IPS-15b (cell line): ENCODE measurements at regions not wholly inside any gene's neighbourhood (a gene's known extent, or its start where the extent isn't known, plus 50 kb on each side); places are given as distances from the start of the nearest gene placed in this dataset.

ENCODE experiments used
- H3K27me3 ChIP-seq: one replicate; pipeline ENCODE4 v1.6.1; 2013; ENCODE audit warnings: low read length; ENCODE audit not compliant: control insufficient read depth, insufficient read depth
- H3K36me3 ChIP-seq: one replicate; pipeline ENCODE4 v1.6.1; 2013; ENCODE audit warnings: low read length; ENCODE audit not compliant: control insufficient read depth, insufficient read depth
- H3K4me1 ChIP-seq: one replicate; pipeline ENCODE4 v1.6.1; 2013; ENCODE audit warnings: mild to moderate bottlenecking, low read length; ENCODE audit not compliant: control insufficient read depth, insufficient read depth
- H3K4me3 ChIP-seq: one replicate; pipeline ENCODE4 v1.5.1; 2013; ENCODE audit warnings: low read depth, low read length
- H3K9ac ChIP-seq: one replicate; pipeline ENCODE4 v1.6.1; 2013; ENCODE audit warnings: low read depth, mild to moderate bottlenecking, low read length
- H3K9me3 ChIP-seq: one replicate; pipeline ENCODE4 v1.6.1; 2013; ENCODE audit warnings: mild to moderate bottlenecking, low read length; ENCODE audit not compliant: control insufficient read depth, insufficient read depth

- no peaks in the 10 kb centered on the region for H3K27me3 ChIP-seq
- no peaks in the 10 kb centered on the region for H3K36me3 ChIP-seq
- H3K9ac ChIP-seq, result no peak overlapping the region
- no peaks in the 10 kb centered on the region for H3K9me3 ChIP-seq
- H3K4me3 ChIP-seq, result peak overlapping the region; percentile 27
- H3K4me1 ChIP-seq, result peaks cover 6% of the 10 kb centered on the region
Observed at GRCh38 chr6:68575765-68576439, 59.2 kb upstream of the ADGRB3 start.

GRCh38 chr6:68572975-68573374 lies 62.1 kb upstream of the ADGRB3 start:
- Histone ChIP-seq H3K36me3 (no peaks in the 10 kb centered on the region), H3K9ac (no peak overlapping the region), H3K9me3 (no peaks in the 10 kb centered on the region), H3K27me3 (no peaks in the 10 kb centered on the region), H3K4me3 (no peak overlapping the region), H3K4me1 (peaks cover 6% of the 10 kb centered on the region)

- Histone ChIP-seq H3K27me3 (no peaks in the 10 kb centered on the region), H3K9ac (no peak overlapping the region), H3K36me3 (no peaks in the 10 kb centered on the region), H3K4me3 (no peak overlapping the region), H3K9me3 (no peaks in the 10 kb centered on the region), H3K4me1 (peaks cover 6% of the 10 kb centered on the region)
Observed at GRCh38 chr6:68572525-68572924, 62.6 kb upstream of the ADGRB3 start.

GRCh38 chr6:68559716-68560115 lies 75.4 kb upstream of the ADGRB3 start:
- Histone ChIP-seq H3K9me3 (no peaks in the 10 kb centered on the region), H3K4me1 (peaks cover 11% of the 10 kb centered on the region), H3K4me3 (no peak overlapping the region), H3K9ac (peak overlapping the region; percentile 0), H3K27me3 (no peaks in the 10 kb centered on the region), H3K36me3 (no peaks in the 10 kb centered on the region)

GRCh38 chr6:68559070-68559469 lies 76.0 kb upstream of the ADGRB3 start:
- Histone ChIP-seq H3K4me3 (no peak overlapping the region), H3K9ac (peak overlapping the region; percentile 0), H3K9me3 (no peaks in the 10 kb centered on the region)

GRCh38 chr6:68546620-68547019 lies 88.5 kb upstream of the ADGRB3 start:
- Histone ChIP-seq H3K9me3 (no peaks in the 10 kb centered on the region), H3K4me3 (no peak overlapping the region), H3K36me3 (no peaks in the 10 kb centered on the region), H3K9ac (no peak overlapping the region), H3K4me1 (no peaks in the 10 kb centered on the region), H3K27me3 (no peaks in the 10 kb centered on the region)

More at GRCh38 chr6:68559070-68559469, 76.0 kb upstream of the ADGRB3 start:
- H3K36me3 ChIP-seq, result no peaks in the 10 kb centered on the region
- H3K4me1 ChIP-seq, result peaks cover 11% of the 10 kb centered on the region
- H3K27me3 ChIP-seq, result no peaks in the 10 kb centered on the region

GRCh38 chr6:68544450-68544849 lies 90.6 kb upstream of the ADGRB3 start:
- Histone ChIP-seq H3K9me3 (no peaks in the 10 kb centered on the region), H3K36me3 (no peaks in the 10 kb centered on the region), H3K4me1 (no peaks in the 10 kb centered on the region), H3K27me3 (no peaks in the 10 kb centered on the region), H3K9ac (no peak overlapping the region), H3K4me3 (no peak overlapping the region)

GRCh38 chr6:68533339-68533795 lies 101.7 kb upstream of the ADGRB3 start:
- Histone ChIP-seq H3K9ac (no peak overlapping the region), H3K4me1 (no peaks in the 10 kb centered on the region), H3K9me3 (no peaks in the 10 kb centered on the region), H3K4me3 (no peak overlapping the region), H3K36me3 (no peaks in the 10 kb centered on the region), H3K27me3 (no peaks in the 10 kb centered on the region)

- no peaks in the 10 kb centered on the region for H3K36me3 ChIP-seq
- H3K4me3 ChIP-seq, result no peak overlapping the region
- H3K27me3 ChIP-seq, result no peaks in the 10 kb centered on the region
- no peaks in the 10 kb centered on the region for H3K4me1 ChIP-seq
- no peak overlapping the region for H3K9ac ChIP-seq
- H3K9me3 ChIP-seq, result no peaks in the 10 kb centered on the region
Observed at GRCh38 chr6:68527691-68528090, 107.4 kb upstream of the ADGRB3 start.

- H3K4me1 ChIP-seq, result no peaks in the 10 kb centered on the region
- no peaks in the 10 kb centered on the region for H3K27me3 ChIP-seq
- no peaks in the 10 kb centered on the region for H3K36me3 ChIP-seq
- no peaks in the 10 kb centered on the region for H3K9me3 ChIP-seq
- H3K4me3 ChIP-seq, result no peak overlapping the region
- no peak overlapping the region for H3K9ac ChIP-seq
Observed at GRCh38 chr6:68506911-68507310, 128.2 kb upstream of the ADGRB3 start.

GRCh38 chr6:68502946-68503345 lies 132.1 kb upstream of the ADGRB3 start:
- Histone ChIP-seq H3K9me3 (no peaks in the 10 kb centered on the region), H3K36me3 (no peaks in the 10 kb centered on the region), H3K27me3 (no peaks in the 10 kb centered on the region), H3K4me3 (no peak overlapping the region), H3K9ac (no peak overlapping the region), H3K4me1 (no peaks in the 10 kb centered on the region)

GRCh38 chr6:68497927-68498326 lies 137.2 kb upstream of the ADGRB3 start:
- H3K36me3 ChIP-seq, result no peaks in the 10 kb centered on the region
- no peak overlapping the region for H3K9ac ChIP-seq
- H3K4me1 ChIP-seq, result no peaks in the 10 kb centered on the region
- H3K4me3 ChIP-seq, result no peak overlapping the region
- no peaks in the 10 kb centered on the region for H3K27me3 ChIP-seq
- H3K9me3 ChIP-seq, result no peaks in the 10 kb centered on the region
